Fibroblast of the aortic adventitia (primary cell): ENCODE measurements at regions not wholly inside any gene's neighbourhood (a gene's known extent, or its start where the extent isn't known, plus 50 kb on each side); places are given as distances from the start of the nearest gene placed in this dataset.

Source experiments
- DNase-seq: peaks from one replicate; pipeline ENCODE4 v3.0.0-alpha.2; 2010; ENCODE audit warnings: low read depth
- H3K4me3 ChIP-seq: 2 replicates; pipeline ENCODE4 v1.5.1; 2011; ENCODE audit warnings: low read depth, mild to moderate bottlenecking, control low read depth, low read length, moderate library complexity
- CTCF ChIP-seq: IDR thresholded peaks from 2 replicates; pipeline ENCODE4 v1.5.1; 2011; ENCODE audit warnings: mild to moderate bottlenecking, low read length, control low read depth, inconsistent platforms; ENCODE audit not compliant: insufficient read depth

GRCh38 chr18:75500545-75500944, 73.0 kb upstream of the SMIM21 start:
- no peak for TF ChIP-seq CTCF
- peak; percentile 39 for DNase-seq
- no peak overlapping the region for H3K4me3 ChIP-seq

GRCh38 chr18:75497576-75498235, 70.2 kb upstream of the SMIM21 start:
- H3K4me3 ChIP-seq = no peak overlapping the region
- DNase-seq = no peak
- no peak for TF ChIP-seq CTCF

GRCh38 chr18:75496151-75496550, 68.6 kb upstream of the SMIM21 start:
- DNase-seq = no peak
- TF ChIP-seq CTCF = no peak
- H3K4me3 ChIP-seq = no peak overlapping the region

GRCh38 chr18:75492852-75493251, 65.3 kb upstream of the SMIM21 start:
- DNase-seq = peak; percentile 66
- TF ChIP-seq CTCF = no peak
- no peak overlapping the region for H3K4me3 ChIP-seq

GRCh38 chr18:75491361-75491760, 63.9 kb upstream of the SMIM21 start:
- TF ChIP-seq CTCF = no peak
- no peak for DNase-seq
- H3K4me3 ChIP-seq = no peak overlapping the region

DNA sequence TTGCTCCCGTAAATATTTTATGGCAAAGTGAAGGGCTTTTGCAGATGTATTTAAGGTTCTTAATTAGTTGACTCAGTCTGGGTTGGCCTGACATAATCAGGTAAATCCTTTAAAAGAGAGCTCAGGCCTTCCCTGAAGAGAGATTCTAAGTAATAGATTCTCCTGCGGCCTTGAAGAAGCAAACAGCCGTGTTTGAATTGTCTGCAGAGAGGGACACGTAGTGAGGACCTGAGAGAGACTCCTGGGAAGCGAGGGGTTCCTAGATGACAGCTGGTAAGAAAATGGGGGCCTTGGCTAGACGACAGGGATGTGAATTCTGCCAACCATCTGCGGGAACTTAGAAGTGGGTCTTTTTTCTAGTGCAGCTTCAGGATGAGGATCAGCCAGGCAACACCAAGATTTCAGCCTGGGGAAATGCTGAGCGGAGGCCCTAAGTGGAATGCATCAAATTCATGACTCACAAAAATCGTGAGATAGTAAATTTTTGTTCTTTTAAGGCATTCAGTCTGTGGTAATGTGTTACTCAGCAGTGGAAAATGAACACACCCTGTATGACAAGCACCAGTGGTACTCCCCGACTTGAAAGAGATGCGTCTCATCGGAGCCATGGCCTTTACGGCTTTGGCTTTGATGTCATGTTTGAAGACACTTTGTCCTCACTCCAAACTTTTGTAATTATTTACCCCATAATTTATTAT, 62.1 kb upstream of the SMIM21 start:
- H3K4me3 ChIP-seq = no peak overlapping the region
- DNase-seq = peak; percentile 95
- no peak for TF ChIP-seq CTCF
